SK-N-SH (cell line): ENCODE measurements at regions not wholly inside any gene's neighbourhood (a gene's known extent, or its start where the extent isn't known, plus 50 kb on each side); places are given as distances from the start of the nearest gene placed in this dataset.

Source experiments
- CTCF ChIA-PET: fragments of 300-600, 350-600 bp; formaldehyde crosslinking; extraction: SDS; loops from one replicate; lab custom pipeline; 2021; lab: Yijun Ruan, JAX
- POLR2A ChIA-PET: fragments of 350-600 bp; sonication (Branson Sonifier 250); formaldehyde crosslinking; extraction: SDS; loops from one replicate; lab custom pipeline; 2020; ENCODE audit warnings: antibody characterized with exemption, inconsistent platforms; lab: Yijun Ruan, JAX
- DNase-seq: peaks from one replicate; pipeline ENCODE4 v3.0.0; 2012
- H2AFZ ChIP-seq: fragments of 200-600 bp; sonication (generic); 2 replicates; pipeline ENCODE4 v1.8.1; 2016; ENCODE audit warnings: antibody characterized with exemption, mild to moderate bottlenecking, low read depth
- H3F3A ChIP-seq: fragments of 200-600 bp; sonication (generic); replicated peaks from 2 replicates; pipeline ENCODE3; 2016; ENCODE audit warnings: antibody characterized with exemption, mild to moderate bottlenecking; ENCODE audit not compliant: insufficient read depth
- H3K27ac ChIP-seq, 2 experiments: fragments of 200-500 bp in 1 of 2; fragments of 200-600 bp in 1 of 2; sonication (Bioruptor generic) in 1 of 2; sonication (generic), shearing (Covaris generic) in 1 of 2; 2 replicates each; pipeline versions ENCODE4 v1.5.1 to v1.6.1; 2014 to 2016; ENCODE audit warnings: low read depth in 2 of 2, inconsistent platforms in 1 of 2, low read length in 1 of 2, mild to moderate bottlenecking in 1 of 2, mixed read lengths in 1 of 2
- H3K27me3 ChIP-seq: fragments of 200-600 bp; sonication (generic), shearing (Covaris generic); 2 replicates; pipeline ENCODE4 v1.6.1; 2016; ENCODE audit warnings: mixed run types; ENCODE audit not compliant: insufficient read depth
- H3K36me3 ChIP-seq, 2 experiments: fragments of 200-500 bp in 1 of 2; fragments of 200-600 bp in 1 of 2; sonication (Bioruptor generic) in 1 of 2; sonication (generic) in 1 of 2; replicated peaks in 1 of 2; 2 replicates each; pipeline versions ENCODE3 to v1.5.1; 2014 to 2016; ENCODE audit warnings: low read length in 1 of 2, mild to moderate bottlenecking in 1 of 2; ENCODE audit not compliant: insufficient read depth in 2 of 2, control insufficient read depth in 1 of 2
- H3K4me1 ChIP-seq, 2 experiments: fragments of 200-500 bp in 1 of 2; fragments of 200-600 bp in 1 of 2; sonication (Bioruptor generic) in 1 of 2; sonication (generic), shearing (Covaris generic) in 1 of 2; 2 replicates each; pipeline versions ENCODE4 v1.5.1 to v1.6.1; 2014 to 2016; ENCODE audit warnings: low read depth in 1 of 2, low read length in 1 of 2, mixed run types in 1 of 2; ENCODE audit not compliant: insufficient read depth in 2 of 2, control insufficient read depth in 1 of 2
- H3K4me2 ChIP-seq: fragments of 200-600 bp; sonication (generic), shearing (Covaris generic); 2 replicates; pipeline ENCODE4 v1.6.1; 2017; ENCODE audit warnings: mixed run types
- H3K4me3 ChIP-seq, 2 experiments: fragments of 200-500 bp in 1 of 2; fragments of 200-600 bp in 1 of 2; sonication (Bioruptor generic) in 1 of 2; sonication (generic), shearing (Covaris generic) in 1 of 2; 2 replicates each; pipeline versions ENCODE4 v1.5.1 to v1.8.1; 2014 to 2016; ENCODE audit warnings: low read depth in 2 of 2, inconsistent platforms in 1 of 2, low read length in 1 of 2, mild to moderate bottlenecking in 1 of 2, mixed read lengths in 1 of 2, moderate library complexity in 1 of 2
- H3K79me2 ChIP-seq: fragments of 200-600 bp; sonication (generic); 2 replicates; pipeline ENCODE4 v1.8.1; 2017; ENCODE audit warnings: mild to moderate bottlenecking; ENCODE audit not compliant: insufficient read depth
- H3K9ac ChIP-seq: fragments of 200-600 bp; sonication (generic); 2 replicates; pipeline ENCODE4 v1.6.1; 2017; ENCODE audit warnings: mixed run types
- H3K9me2 ChIP-seq: fragments of 200-600 bp; sonication (generic); 2 replicates; pipeline ENCODE4 v1.6.1; 2017; ENCODE audit warnings: mixed run types
- H3K9me3 ChIP-seq: fragments of 200-600 bp; sonication (generic); 2 replicates; pipeline ENCODE4 v1.6.1; 2017; ENCODE audit warnings: mixed run types, mild to moderate bottlenecking, moderate library complexity
- H4K20me1 ChIP-seq: fragments of 200-600 bp; sonication (generic); 2 replicates; pipeline ENCODE4 v1.6.1; 2017; ENCODE audit warnings: mild to moderate bottlenecking, mixed run types; ENCODE audit not compliant: insufficient read depth
- CHD2 ChIP-seq: fragments of 150-350 bp; IDR thresholded peaks from 2 replicates; pipeline ENCODE4 v1.6.1; 2018; ENCODE audit warnings: low read length; ENCODE audit not compliant: partially characterized antibody
- EP300 ChIP-seq, 2 experiments: IDR thresholded peaks; 2 replicates each; pipeline versions ENCODE4 v1.4.0 to v1.6.1; 2012; ENCODE audit warnings: borderline replicate concordance in 1 of 2, low read depth in 1 of 2, low read length in 1 of 2
- EZH2phosphoT487 ChIP-seq: fragments of 200-600 bp; sonication (generic); IDR thresholded peaks from 2 replicates; pipeline ENCODE4 v1.6.1; 2017; ENCODE audit warnings: low read depth, mixed run types, mild to moderate bottlenecking, antibody characterized with exemption, moderate library complexity, borderline replicate concordance
- FOSL2 ChIP-seq: IDR thresholded peaks from 2 replicates; pipeline ENCODE4 v1.4.0; 2012; ENCODE audit warnings: low read depth, mild to moderate bottlenecking, moderate library complexity, borderline replicate concordance
- FOXJ3 ChIP-seq: sonication (generic); formaldehyde crosslinking; IDR thresholded peaks from 2 replicates; pipeline ENCODE4 v1.5.1; 2020; ENCODE audit warnings: mild to moderate bottlenecking, missing genetic modification reagents
- GABPA ChIP-seq: IDR thresholded peaks from 2 replicates; pipeline ENCODE4 v1.4.0; 2012; ENCODE audit warnings: low read depth, mild to moderate bottlenecking
- GATA2 ChIP-seq: sonication (generic); formaldehyde crosslinking; IDR thresholded peaks from 2 replicates; pipeline ENCODE4 v1.5.0; 2020; ENCODE audit warnings: mild to moderate bottlenecking, missing genetic modification reagents
- NFIC ChIP-seq: IDR thresholded peaks from 2 replicates; pipeline ENCODE4 v1.4.0; 2012; ENCODE audit warnings: borderline replicate concordance
- NRF1 ChIP-seq: IDR thresholded peaks from 2 replicates; pipeline ENCODE4 v1.6.1; 2012; ENCODE audit warnings: low read depth, mild to moderate bottlenecking, low read length
- RAD21 ChIP-seq: IDR thresholded peaks from 2 replicates; pipeline ENCODE4 v1.6.1; 2012; ENCODE audit warnings: mild to moderate bottlenecking, low read length
- RCOR1 ChIP-seq: fragments of 150-350 bp; IDR thresholded peaks from 2 replicates; pipeline ENCODE4 v1.6.1; 2017; ENCODE audit warnings: antibody characterized with exemption, low read length
- REST ChIP-seq: IDR thresholded peaks from 2 replicates; pipeline ENCODE4 v1.6.1; 2012; ENCODE audit warnings: mild to moderate bottlenecking, low read depth, low read length, moderate library complexity
- RFX5 ChIP-seq: IDR thresholded peaks from 2 replicates; pipeline ENCODE4 v1.6.1; 2012; ENCODE audit warnings: mild to moderate bottlenecking, improper control_type of control experiment, low read length
- USF1 ChIP-seq: IDR thresholded peaks from 2 replicates; pipeline ENCODE4 v1.4.0; 2012; ENCODE audit warnings: low read depth, borderline replicate concordance
- USF2 ChIP-seq: fragments of 150-350 bp; IDR thresholded peaks from 2 replicates; pipeline ENCODE4 v1.6.1; 2017; ENCODE audit warnings: antibody characterized with exemption, low read length, low read depth, borderline replicate concordance
- ZBTB33 ChIP-seq: IDR thresholded peaks from 2 replicates; pipeline ENCODE4 v1.4.0; 2012; ENCODE audit warnings: low read depth, borderline replicate concordance
- WGBS: methylation state at CpG from one replicate; pipeline ENCODE4 v1.1.6; 2017; ENCODE audit warnings: low lambda C conversion rate; 5-methylcytosine and 5-hydroxymethylcytosine counted together

- Histone ChIP-seq H4K20me1 (no peaks in the 10 kb centered on the region), H3K4me2 (no peak overlapping the region), H3K9ac (no peak overlapping the region)
- POLR2A ChIA-PET: no interaction called here
- TF ChIP-seq CHD2: no peak
- TF ChIP-seq USF2: no peak
- no peak for TF ChIP-seq EP300 (IDR thresholded peaks at IDR 0.05; ENCODE audit: borderline replicate concordance in 1 of 2, low read depth in 1 of 2, low read length in 1 of 2)
- no peak for TF ChIP-seq GATA2
- TF ChIP-seq NFIC: no peak
- TF ChIP-seq EZH2phosphoT487: no peak
- no peak for TF ChIP-seq REST
- TF ChIP-seq RCOR1: no peak
- no peak for TF ChIP-seq RFX5
- TF ChIP-seq FOSL2: no peak
- no peak for TF ChIP-seq GABPA
- no peak for TF ChIP-seq ZBTB33
- no peak for TF ChIP-seq USF1
- TF ChIP-seq NRF1: no peak
- no peak for TF ChIP-seq RAD21
- no peak for TF ChIP-seq FOXJ3 (CRISPR knock-in tag)
- TF ChIP-seq, all 33 proteins: peak for 0
- Histone ChIP-seq H3K36me3 (no peaks in the 10 kb centered on the region), H3K9me3 (no peaks in the 10 kb centered on the region), H3F3A (peaks cover 6% of the 10 kb centered on the region), H3K27ac (no peak overlapping the region), H3K27me3 (no peaks in the 10 kb centered on the region), H3K79me2 (no peaks in the 10 kb centered on the region), H3K4me3 (no peak overlapping the region), H3K9me2 (no peaks in the 10 kb centered on the region), H3K4me1 (peaks cover 0 to 2% of the 10 kb centered on the region in 2 experiments; a peak in 2 of 4 replicates), H2AFZ (no peak overlapping the region)
- DNase-seq: no peak
- 66% methylated on average over 2 of the region's 2 CpGs for WGBS
- CTCF ChIA-PET: interaction anchor here (1.0 to 1.2 kb wide), 3 partner anchors 9 to 654 kb away, joined by 3 read pairs; no protein-coding TSS in a partner anchor
These were observed 71.4 kb downstream of the ZNF281 start for GRCh38 chr1:200338451-200338850.
